SK-N-SH (cell line): ENCODE measurements at regions not wholly inside any gene's neighbourhood (a gene's known extent, or its start where the extent isn't known, plus 50 kb on each side); places are given as distances from the start of the nearest gene placed in this dataset.
"Not testable (repeated sequence)": the region's sequence is repeated elsewhere in the genome, so short reads cannot be mapped to it uniquely, and the experiment has no call there.

Experiments
- CTCF ChIA-PET: fragments of 300-600, 350-600 bp; formaldehyde crosslinking; extraction: SDS; loops from one replicate; lab custom pipeline; 2021; lab: Yijun Ruan, JAX
- POLR2A ChIA-PET: fragments of 350-600 bp; sonication (Branson Sonifier 250); formaldehyde crosslinking; extraction: SDS; loops from one replicate; lab custom pipeline; 2020; ENCODE audit warnings: antibody characterized with exemption, inconsistent platforms; lab: Yijun Ruan, JAX
- DNase-seq: peaks from one replicate; pipeline ENCODE4 v3.0.0; 2012
- H2AFZ ChIP-seq: fragments of 200-600 bp; sonication (generic); 2 replicates; pipeline ENCODE4 v1.8.1; 2016; ENCODE audit warnings: antibody characterized with exemption, mild to moderate bottlenecking, low read depth
- H3F3A ChIP-seq: fragments of 200-600 bp; sonication (generic); replicated peaks from 2 replicates; pipeline ENCODE3; 2016; ENCODE audit warnings: antibody characterized with exemption, mild to moderate bottlenecking; ENCODE audit not compliant: insufficient read depth
- H3K27ac ChIP-seq, 2 experiments: fragments of 200-500 bp in 1 of 2; fragments of 200-600 bp in 1 of 2; sonication (Bioruptor generic) in 1 of 2; sonication (generic), shearing (Covaris generic) in 1 of 2; 2 replicates each; pipeline versions ENCODE4 v1.5.1 to v1.6.1; 2014 to 2016; ENCODE audit warnings: low read depth in 2 of 2, inconsistent platforms in 1 of 2, low read length in 1 of 2, mild to moderate bottlenecking in 1 of 2, mixed read lengths in 1 of 2
- H3K27me3 ChIP-seq: fragments of 200-600 bp; sonication (generic), shearing (Covaris generic); 2 replicates; pipeline ENCODE4 v1.6.1; 2016; ENCODE audit warnings: mixed run types; ENCODE audit not compliant: insufficient read depth
- H3K36me3 ChIP-seq, 2 experiments: fragments of 200-500 bp in 1 of 2; fragments of 200-600 bp in 1 of 2; sonication (Bioruptor generic) in 1 of 2; sonication (generic) in 1 of 2; replicated peaks in 1 of 2; 2 replicates each; pipeline versions ENCODE3 to v1.5.1; 2014 to 2016; ENCODE audit warnings: low read length in 1 of 2, mild to moderate bottlenecking in 1 of 2; ENCODE audit not compliant: insufficient read depth in 2 of 2, control insufficient read depth in 1 of 2
- H3K4me1 ChIP-seq, 2 experiments: fragments of 200-500 bp in 1 of 2; fragments of 200-600 bp in 1 of 2; sonication (Bioruptor generic) in 1 of 2; sonication (generic), shearing (Covaris generic) in 1 of 2; 2 replicates each; pipeline versions ENCODE4 v1.5.1 to v1.6.1; 2014 to 2016; ENCODE audit warnings: low read depth in 1 of 2, low read length in 1 of 2, mixed run types in 1 of 2; ENCODE audit not compliant: insufficient read depth in 2 of 2, control insufficient read depth in 1 of 2
- H3K4me2 ChIP-seq: fragments of 200-600 bp; sonication (generic), shearing (Covaris generic); 2 replicates; pipeline ENCODE4 v1.6.1; 2017; ENCODE audit warnings: mixed run types
- H3K4me3 ChIP-seq, 2 experiments: fragments of 200-500 bp in 1 of 2; fragments of 200-600 bp in 1 of 2; sonication (Bioruptor generic) in 1 of 2; sonication (generic), shearing (Covaris generic) in 1 of 2; 2 replicates each; pipeline versions ENCODE4 v1.5.1 to v1.8.1; 2014 to 2016; ENCODE audit warnings: low read depth in 2 of 2, inconsistent platforms in 1 of 2, low read length in 1 of 2, mild to moderate bottlenecking in 1 of 2, mixed read lengths in 1 of 2, moderate library complexity in 1 of 2
- H3K79me2 ChIP-seq: fragments of 200-600 bp; sonication (generic); 2 replicates; pipeline ENCODE4 v1.8.1; 2017; ENCODE audit warnings: mild to moderate bottlenecking; ENCODE audit not compliant: insufficient read depth
- H3K9ac ChIP-seq: fragments of 200-600 bp; sonication (generic); 2 replicates; pipeline ENCODE4 v1.6.1; 2017; ENCODE audit warnings: mixed run types
- H3K9me2 ChIP-seq: fragments of 200-600 bp; sonication (generic); 2 replicates; pipeline ENCODE4 v1.6.1; 2017; ENCODE audit warnings: mixed run types
- H3K9me3 ChIP-seq: fragments of 200-600 bp; sonication (generic); 2 replicates; pipeline ENCODE4 v1.6.1; 2017; ENCODE audit warnings: mixed run types, mild to moderate bottlenecking, moderate library complexity
- H4K20me1 ChIP-seq: fragments of 200-600 bp; sonication (generic); 2 replicates; pipeline ENCODE4 v1.6.1; 2017; ENCODE audit warnings: mild to moderate bottlenecking, mixed run types; ENCODE audit not compliant: insufficient read depth
- CHD2 ChIP-seq: fragments of 150-350 bp; IDR thresholded peaks from 2 replicates; pipeline ENCODE4 v1.6.1; 2018; ENCODE audit warnings: low read length; ENCODE audit not compliant: partially characterized antibody
- ELF1 ChIP-seq: IDR thresholded peaks from 2 replicates; pipeline ENCODE4 v1.4.0; 2012
- EP300 ChIP-seq, 2 experiments: IDR thresholded peaks; 2 replicates each; pipeline versions ENCODE4 v1.4.0 to v1.6.1; 2012; ENCODE audit warnings: borderline replicate concordance in 1 of 2, low read depth in 1 of 2, low read length in 1 of 2
- FOSL2 ChIP-seq: IDR thresholded peaks from 2 replicates; pipeline ENCODE4 v1.4.0; 2012; ENCODE audit warnings: low read depth, mild to moderate bottlenecking, moderate library complexity, borderline replicate concordance
- GABPA ChIP-seq: IDR thresholded peaks from 2 replicates; pipeline ENCODE4 v1.4.0; 2012; ENCODE audit warnings: low read depth, mild to moderate bottlenecking
- MXI1 ChIP-seq: IDR thresholded peaks from 2 replicates; pipeline ENCODE4 v1.6.1; 2012; ENCODE audit warnings: mild to moderate bottlenecking, low read depth, low read length, improper control_type of control experiment
- NFIC ChIP-seq: IDR thresholded peaks from 2 replicates; pipeline ENCODE4 v1.4.0; 2012; ENCODE audit warnings: borderline replicate concordance
- POLR2AphosphoS5 ChIP-seq: IDR thresholded peaks from 2 replicates; pipeline ENCODE4 v1.6.1; 2012; ENCODE audit warnings: low read depth, low read length
- REST ChIP-seq: IDR thresholded peaks from 2 replicates; pipeline ENCODE4 v1.6.1; 2012; ENCODE audit warnings: mild to moderate bottlenecking, low read depth, low read length, moderate library complexity
- RFX5 ChIP-seq: IDR thresholded peaks from 2 replicates; pipeline ENCODE4 v1.6.1; 2012; ENCODE audit warnings: mild to moderate bottlenecking, improper control_type of control experiment, low read length
- RXRA ChIP-seq: IDR thresholded peaks from 2 replicates; pipeline ENCODE4 v1.4.0; 2012; ENCODE audit warnings: low read depth, mild to moderate bottlenecking, borderline replicate concordance
- TCF12 ChIP-seq: IDR thresholded peaks from 2 replicates; pipeline ENCODE4 v1.4.0; 2012
- TEAD4 ChIP-seq: IDR thresholded peaks from 2 replicates; pipeline ENCODE4 v1.4.0; 2012; ENCODE audit warnings: mild to moderate bottlenecking, borderline replicate concordance; ENCODE audit not compliant: insufficient read depth
- USF1 ChIP-seq: IDR thresholded peaks from 2 replicates; pipeline ENCODE4 v1.4.0; 2012; ENCODE audit warnings: low read depth, borderline replicate concordance
- YY1 ChIP-seq: IDR thresholded peaks from 2 replicates; pipeline ENCODE4 v1.4.0; 2012; ENCODE audit warnings: low read depth, mild to moderate bottlenecking
- WGBS: methylation state at CpG from one replicate; pipeline ENCODE4 v1.1.6; 2017; ENCODE audit warnings: low lambda C conversion rate; 5-methylcytosine and 5-hydroxymethylcytosine counted together

- POLR2A ChIA-PET, result no interaction called here
These were observed 98.9 kb upstream of the NDUFV2 start for GRCh38 chr18:9003406-9004100.

GRCh38 chr18:9004308-9004707 is 98.2 kb upstream of the NDUFV2 start:
- H2AFZ ChIP-seq, H3K36me3 ChIP-seq, H3K4me2 ChIP-seq, H3K27me3 ChIP-seq, H3K4me1 ChIP-seq, H3K79me2 ChIP-seq, H3K9ac ChIP-seq, H3K9me3 ChIP-seq, DNase-seq, H4K20me1 ChIP-seq, H3K4me3 ChIP-seq, H3K27ac ChIP-seq, H3F3A ChIP-seq, POLR2A ChIA-PET, H3K9me2 ChIP-seq: not testable (repeated sequence)
- WGBS, result 93% methylated on average over 2 of the region's 2 CpGs
- CTCF ChIA-PET, result interaction anchor here (0.7 to 1.1 kb wide), 3 partner anchors 10 to 16 kb away, joined by 3 to 7 read pairs (median 3); no protein-coding TSS in a partner anchor

More at GRCh38 chr18:9003406-9004100, 98.9 kb upstream of the NDUFV2 start:
- WGBS, result 68% methylated on average over 5 of the region's 5 CpGs
- Histone ChIP-seq H4K20me1 (no peaks in the 10 kb centered on the region), H2AFZ (no peak overlapping the region), H3K36me3 (no peaks in the 10 kb centered on the region), H3K4me2 (no peak overlapping the region), H3K27me3 (no peaks in the 10 kb centered on the region), H3K4me1 (no peaks in the 10 kb centered on the region; a peak in 1 of 4 replicates), H3K9me2 (no peaks in the 10 kb centered on the region), H3K9me3 (no peaks in the 10 kb centered on the region), H3K4me3 (no peak overlapping the region), H3K79me2 (no peaks in the 10 kb centered on the region), H3K9ac (no peak overlapping the region), H3K27ac (no peak overlapping the region), H3F3A (peaks cover 2% of the 10 kb centered on the region)
- no peak for DNase-seq
- CTCF ChIA-PET, result interaction anchor here (1.0 kb wide), 1 partner anchor 14 kb away, joined by 3 read pairs; no protein-coding TSS in a partner anchor
- TF ChIP-seq ELF1, result no peak
- no peak for TF ChIP-seq TCF12
- no peak for TF ChIP-seq CHD2
- no peak for TF ChIP-seq RXRA
- no peak for TF ChIP-seq GABPA
- no peak for TF ChIP-seq EP300 (IDR thresholded peaks at IDR 0.05; ENCODE audit: borderline replicate concordance in 1 of 2, low read depth in 1 of 2, low read length in 1 of 2)
- no peak for TF ChIP-seq TEAD4
- no peak for TF ChIP-seq POLR2AphosphoS5
- TF ChIP-seq MXI1, result no peak
- no peak for TF ChIP-seq REST
- TF ChIP-seq FOSL2, result no peak
- TF ChIP-seq NFIC, result no peak
- no peak for TF ChIP-seq RFX5
- no peak for TF ChIP-seq USF1
- TF ChIP-seq YY1, result no peak

GRCh38 chr18:9007700-9008099 is 94.8 kb upstream of the NDUFV2 start:
- CTCF ChIA-PET, result interaction anchor here (0.6 to 1.6 kb wide), 3 partner anchors 10 to 15 kb away, joined by 3 to 4 read pairs (median 3); no protein-coding TSS in a partner anchor
- POLR2A ChIA-PET, H2AFZ ChIP-seq, H3K79me2 ChIP-seq, H3K4me1 ChIP-seq, H3K36me3 ChIP-seq, H3K9ac ChIP-seq, H3K4me2 ChIP-seq, H3K27ac ChIP-seq, DNase-seq, H3F3A ChIP-seq, H3K9me2 ChIP-seq, H3K27me3 ChIP-seq, H4K20me1 ChIP-seq, H3K4me3 ChIP-seq, H3K9me3 ChIP-seq: not testable (repeated sequence)
- WGBS, result 87% methylated on average over 3 of the region's 3 CpGs
